Gastrocnemius medialis (tissue), 4 donors: ENCODE measurements at regions not wholly inside any gene's neighbourhood (a gene's known extent, or its start where the extent isn't known, plus 50 kb on each side); places are given as distances from the start of the nearest gene placed in this dataset.

ENCODE experiments used
- CTCF ChIP-seq, 5 experiments: fragments of 450-650 bp in 3 of 5; fragments of 200-600 bp in 2 of 5; sonication (generic) in 2 of 5; IDR thresholded peaks in 4 of 5; conservative IDR thresholded peaks in 1 of 5; 1 replicate in 4 of 5; 2 replicates in 1 of 5; pipeline ENCODE4 v1.5.1; 2016 to 2019; ENCODE audit warnings: antibody characterized with exemption in 5 of 5, mild to moderate bottlenecking in 3 of 5, moderate library complexity in 3 of 5
- POLR2A ChIP-seq, 2 donors: fragments of 450-650 bp; IDR thresholded peaks; one replicate each; pipeline ENCODE4 v1.6.1; 2017; ENCODE audit warnings: antibody characterized with exemption in 2 of 2, mild to moderate bottlenecking in 2 of 2, moderate library complexity in 2 of 2

DNA sequence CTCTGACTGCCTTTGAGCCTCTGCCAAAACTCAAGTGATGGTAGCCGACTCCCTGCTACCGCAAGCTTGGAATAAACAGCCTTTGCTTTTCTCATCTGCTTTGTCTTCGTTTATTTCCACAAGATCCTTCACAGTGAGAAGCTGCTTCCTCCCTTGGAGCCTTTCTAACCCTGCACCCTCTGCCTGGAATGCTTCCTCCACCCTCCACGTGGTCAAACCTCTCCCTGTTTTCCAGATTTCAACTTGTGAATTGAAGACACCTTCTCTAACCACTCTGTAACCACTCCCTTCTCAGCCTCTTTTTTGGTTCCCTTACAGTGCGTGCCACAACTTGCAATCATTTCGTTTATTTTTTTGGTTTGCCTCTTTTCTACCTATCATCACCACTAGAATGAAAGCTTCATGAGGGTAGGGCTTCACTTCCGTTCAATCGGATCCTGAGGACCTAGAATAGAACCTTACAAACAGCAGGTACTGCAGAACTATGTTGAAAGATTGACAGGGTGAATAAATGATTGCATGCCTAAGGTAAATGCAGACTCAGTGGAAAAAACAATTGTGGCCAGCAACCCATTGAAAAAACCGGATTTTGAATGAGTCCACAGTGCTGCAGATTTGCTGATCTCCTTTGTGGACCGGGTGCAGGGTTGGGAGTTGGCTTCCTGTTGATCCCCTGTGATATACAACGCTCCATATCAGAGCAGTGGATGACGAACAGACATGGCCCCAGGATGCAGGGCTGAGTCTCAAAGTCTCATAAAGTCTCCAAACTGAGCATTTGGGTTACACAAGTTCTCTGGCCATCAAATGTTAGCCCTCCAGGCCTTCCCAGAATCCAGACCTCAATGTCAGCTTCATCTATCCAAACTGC is 51.0 kb upstream of the HIVEP1 start:
- TF ChIP-seq CTCF (IDR thresholded peaks at IDR 0.05 in 4 of 5, conservative IDR thresholded peaks at IDR 0.05 in 1 of 5) (no peak), POLR2A (IDR thresholded peaks at IDR 0.05) (no peak)
